Upper lobe of right lung (tissue), 1 donor: ENCODE measurements at regions not wholly inside any gene's neighbourhood (a gene's known extent, or its start where the extent isn't known, plus 50 kb on each side); places are given as distances from the start of the nearest gene placed in this dataset.

ENCODE experiments used
- ATAC-seq: fragments of 200-7000 bp; cut with Tn5 transposase; one replicate; pipeline ENCODE4 v1.9.1; 2020; ENCODE audit warnings: mild to moderate bottlenecking, moderate library complexity
- DNase-seq: peaks from one replicate; pipeline ENCODE4 v3.0.0-alpha.2; 2020
- H3K27ac ChIP-seq: fragments of 200-600 bp; one replicate; pipeline ENCODE4 v1.8.0; 2022
- H3K27me3 ChIP-seq: fragments of 200-600 bp; one replicate; pipeline ENCODE4 v1.8.0; 2022; ENCODE audit warnings: mild to moderate bottlenecking
- H3K36me3 ChIP-seq: fragments of 200-600 bp; one replicate; pipeline ENCODE4 v1.8.0; 2022
- H3K4me1 ChIP-seq: fragments of 200-600 bp; one replicate; pipeline ENCODE4 v1.8.0; 2022
- H3K4me3 ChIP-seq: fragments of 200-600 bp; one replicate; pipeline ENCODE4 v1.8.0; 2022; ENCODE audit warnings: mild to moderate bottlenecking
- H3K9me3 ChIP-seq: fragments of 200-600 bp; one replicate; pipeline ENCODE4 v1.8.0; 2022
- CTCF ChIP-seq: fragments of 200-600 bp; IDR thresholded peaks from one replicate; pipeline ENCODE4 v1.8.0; 2022; ENCODE audit warnings: antibody characterized with exemption
- intact Hi-C: fragments of 100-400 bp; cut with DNase I; formaldehyde crosslinking; loops from one replicate; pipeline ENCODE4 v1.11.0; 2022
- donor health status: DM: no; HTN: yes; CAD: no; lungs with severe emphysema.

GRCh38 chr16:86289304-86289703 lies 221.0 kb upstream of the FOXF1 start:
- no peaks in the 10 kb centered on the region for H3K9me3 ChIP-seq
- H3K27ac ChIP-seq = no peak overlapping the region
- TF ChIP-seq CTCF = no peak
- no peaks in the 10 kb centered on the region for H3K36me3 ChIP-seq
- H3K27me3 ChIP-seq = peaks cover 49% of the 10 kb centered on the region
- peaks cover 3% of the 10 kb centered on the region for H3K4me1 ChIP-seq
- intact Hi-C loops = no loop called here
- ATAC-seq (no peak), DNase-seq (no peak)
- H3K4me3 ChIP-seq = no peak overlapping the region

GRCh38 chr16:86289907-86290306 lies 220.4 kb upstream of the FOXF1 start:
- intact Hi-C loops = no loop called here
- Histone ChIP-seq H3K9me3 (no peaks in the 10 kb centered on the region), H3K36me3 (no peaks in the 10 kb centered on the region), H3K4me1 (peaks cover 3% of the 10 kb centered on the region), H3K4me3 (no peak overlapping the region), H3K27me3 (peaks cover 47% of the 10 kb centered on the region), H3K27ac (no peak overlapping the region)
- no peak for DNase-seq
- no peak for ATAC-seq
- no peak for TF ChIP-seq CTCF

GRCh38 chr16:86291491-86291890 lies 218.8 kb upstream of the FOXF1 start:
- ATAC-seq (no peak), DNase-seq (no peak)
- H3K4me3 ChIP-seq = no peak overlapping the region
- H3K4me1 ChIP-seq = peaks cover 3% of the 10 kb centered on the region
- no peak overlapping the region for H3K27ac ChIP-seq
- no peak for TF ChIP-seq CTCF
- no peaks in the 10 kb centered on the region for H3K36me3 ChIP-seq
- H3K9me3 ChIP-seq = no peaks in the 10 kb centered on the region
- H3K27me3 ChIP-seq = peaks cover 36% of the 10 kb centered on the region
- intact Hi-C loops = no loop called here

GRCh38 chr16:86292171-86292775 lies 218.1 kb upstream of the FOXF1 start:
- ATAC-seq (no peak), DNase-seq (no peak)
- Histone ChIP-seq H3K27me3 (peaks cover 28% of the 10 kb centered on the region), H3K9me3 (no peaks in the 10 kb centered on the region), H3K4me1 (no peaks in the 10 kb centered on the region), H3K36me3 (no peaks in the 10 kb centered on the region), H3K4me3 (no peak overlapping the region), H3K27ac (no peak overlapping the region)
- intact Hi-C loops = no loop called here
- TF ChIP-seq CTCF = no peak

GRCh38 chr16:86292942-86293341 lies 217.4 kb upstream of the FOXF1 start:
- ATAC-seq = no peak
- TF ChIP-seq CTCF = no peak
- no peak overlapping the region for H3K4me3 ChIP-seq
- H3K9me3 ChIP-seq = no peaks in the 10 kb centered on the region
- intact Hi-C loops = no loop called here
- H3K4me1 ChIP-seq = no peaks in the 10 kb centered on the region
- no peaks in the 10 kb centered on the region for H3K36me3 ChIP-seq
- H3K27me3 ChIP-seq = peaks cover 28% of the 10 kb centered on the region
- H3K27ac ChIP-seq = no peak overlapping the region
- DNase-seq = no peak

GRCh38 chr16:86293906-86294305 lies 216.4 kb upstream of the FOXF1 start:
- Histone ChIP-seq H3K36me3 (no peaks in the 10 kb centered on the region), H3K27ac (no peak overlapping the region), H3K27me3 (peaks cover 27% of the 10 kb centered on the region), H3K4me3 (no peak overlapping the region), H3K9me3 (no peaks in the 10 kb centered on the region), H3K4me1 (no peaks in the 10 kb centered on the region)
- DNase-seq (no peak), ATAC-seq (no peak)
- no peak for TF ChIP-seq CTCF
- intact Hi-C loops = no loop called here
